Lower leg skin (tissue), 3 donors: ENCODE measurements at regions not wholly inside any gene's neighbourhood (a gene's known extent, or its start where the extent isn't known, plus 50 kb on each side); places are given as distances from the start of the nearest gene placed in this dataset.

ENCODE experiments used
- CTCF ChIP-seq, 3 donors: fragments of 450-650 bp; IDR thresholded peaks; one replicate each; pipeline ENCODE4 v1.5.1; 2016; ENCODE audit warnings: antibody characterized with exemption in 3 of 3, mild to moderate bottlenecking in 3 of 3, moderate library complexity in 2 of 3
- POLR2A ChIP-seq, 2 donors: fragments of 450-650 bp; IDR thresholded peaks; one replicate each; pipeline ENCODE4 v1.6.1; 2016 to 2017; ENCODE audit warnings: antibody characterized with exemption in 2 of 2, mild to moderate bottlenecking in 1 of 2, moderate library complexity in 1 of 2

DNA sequence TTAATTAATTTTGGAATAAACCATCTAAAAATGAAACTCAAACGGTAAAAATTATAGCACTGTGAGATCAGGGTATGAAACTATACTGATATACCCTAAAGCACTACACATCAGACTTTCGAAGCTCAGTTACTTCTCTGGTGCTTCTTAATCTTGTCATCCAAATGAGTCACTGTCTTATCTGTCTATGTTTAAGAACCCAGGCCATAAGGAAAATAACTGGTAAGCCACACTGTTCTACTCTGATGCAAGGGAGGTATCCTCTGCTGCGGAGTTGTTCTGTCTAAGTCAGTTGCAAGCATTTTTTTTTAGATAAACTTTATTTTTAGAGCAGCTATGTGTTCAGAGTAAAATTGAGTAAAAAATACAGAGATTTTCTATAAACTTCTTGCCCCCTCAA, 830.8 kb upstream of the POU3F4 start:
- TF ChIP-seq CTCF (IDR thresholded peaks at IDR 0.05) (no peak), POLR2A (IDR thresholded peaks at IDR 0.05) (no peak)
